GM12878 (cell line): ENCODE measurements at regions not wholly inside any gene's neighbourhood (a gene's known extent, or its start where the extent isn't known, plus 50 kb on each side); places are given as distances from the start of the nearest gene placed in this dataset.

Experiments used
- ATAC-seq: fragments of 200-7000 bp; cut with Tn5 transposase; 3 replicates; pipeline ENCODE4 v1.9.1; 2020; ENCODE audit warnings: mild to moderate bottlenecking, moderate library complexity
- BruUV-seq: library from RNA; stranded (reverse); fragments of 400-500 nt; replicated peaks from 2 replicates; lab custom pipeline; 2021; lab: Mats Ljungman, UMichigan
- CTCF ChIA-PET: fragments of 300-600 bp; sonication (Branson Sonifier 250); formaldehyde crosslinking; extraction: SDS; loops from one replicate; lab custom pipeline; 2021; ENCODE audit warnings: inconsistent platforms; lab: Yijun Ruan, JAX
- POLR2A ChIA-PET: fragments of 350-600 bp; formaldehyde crosslinking; extraction: SDS; loops from one replicate; lab custom pipeline; 2021; ENCODE audit warnings: inconsistent platforms; lab: Charles Lee
- RAD21 ChIA-PET: fragments of 300-600 bp; sonication (Branson Sonifier 250); formaldehyde crosslinking; loops from one replicate; lab custom pipeline; 2023; ENCODE audit warnings: antibody characterized with exemption; ENCODE audit not compliant: unreplicated experiment; lab: Charles Lee
- SMC1A ChIA-PET: fragments of 300-600 bp; sonication (Branson Sonifier 250); formaldehyde crosslinking; loops from one replicate; lab custom pipeline; 2023; ENCODE audit not compliant: unreplicated experiment, uncharacterized antibody; lab: Charles Lee
- DNase-seq: peaks from one replicate; pipeline ENCODE4 v3.0.0-alpha.2; 2011; ENCODE audit warnings: low read depth, low spot score
- FAIRE-seq: peaks from 3 replicates; lab custom pipeline; 2011; peaks lifted over from hg19 to GRCh38; lab: Jason Lieb, UNC
- H2AFZ ChIP-seq: 2 replicates; pipeline ENCODE4 v1.6.0; 2011; ENCODE audit warnings: low read depth, low read length, control low read depth; ENCODE audit not compliant: control insufficient read depth
- H3K27ac ChIP-seq: 2 replicates; pipeline ENCODE4 v1.5.1; 2011; ENCODE audit warnings: control low read depth; ENCODE audit not compliant: control insufficient read depth, insufficient read depth
- H3K27me3 ChIP-seq, 2 experiments: replicated peaks in 1 of 2; 2 replicates each; pipeline versions ENCODE4 v1.6.0 to v1.6.1; 2011; ENCODE audit warnings: low read length in 1 of 2; ENCODE audit not compliant: control insufficient read depth in 2 of 2, insufficient read depth in 2 of 2
- H3K36me3 ChIP-seq, 2 experiments: 2 replicates each; pipeline ENCODE4 v1.5.1; 2011; ENCODE audit warnings: low read length in 1 of 2; ENCODE audit not compliant: control insufficient read depth in 2 of 2, insufficient read depth in 2 of 2
- H3K4me1 ChIP-seq: 2 replicates; pipeline ENCODE4 v1.6.1; 2011; ENCODE audit warnings: mild to moderate bottlenecking, low read length, moderate library complexity, mixed read lengths; ENCODE audit not compliant: control insufficient read depth, insufficient read depth
- H3K4me2 ChIP-seq: 2 replicates; pipeline ENCODE4 v1.6.0; 2011; ENCODE audit warnings: control low read depth; ENCODE audit not compliant: control insufficient read depth, insufficient read depth
- H3K4me3 ChIP-seq: fragments of 200-600 bp; sonication (generic); 2 replicates; pipeline ENCODE4 v1.5.1; 2016
- H3K79me2 ChIP-seq: 2 replicates; pipeline ENCODE4 v1.6.0; 2011; ENCODE audit warnings: low read length; ENCODE audit not compliant: control insufficient read depth, insufficient read depth
- H3K9ac ChIP-seq: 2 replicates; pipeline ENCODE4 v1.8.0; 2011; ENCODE audit warnings: low read length, control low read depth, mixed read lengths; ENCODE audit not compliant: control insufficient read depth, insufficient read depth
- H3K9me3 ChIP-seq: replicated peaks from 3 replicates; pipeline ENCODE4 v1.5.1; 2011; ENCODE audit warnings: mild to moderate bottlenecking, low read length; ENCODE audit not compliant: control insufficient read depth, insufficient read depth
- H4K20me1 ChIP-seq: 2 replicates; pipeline ENCODE4 v1.6.0; 2011; ENCODE audit not compliant: control insufficient read depth, insufficient read depth
- BACH1 ChIP-seq: fragments of 450-650 bp; IDR thresholded peaks from 2 replicates; pipeline ENCODE4 v1.6.1; 2017; ENCODE audit warnings: mild to moderate bottlenecking, borderline replicate concordance
- MYB ChIP-seq: fragments of 150-350 bp; IDR thresholded peaks from 2 replicates; pipeline ENCODE4 v1.6.1; 2014; ENCODE audit warnings: mild to moderate bottlenecking, low read depth, low read length, borderline replicate concordance
- NBN ChIP-seq: fragments of 450-650 bp; IDR thresholded peaks from 2 replicates; pipeline ENCODE4 v1.6.1; 2016
- PML ChIP-seq: IDR thresholded peaks from 2 replicates; pipeline ENCODE4 v1.6.1; 2012; ENCODE audit warnings: low read length, inconsistent platforms
- WGBS: methylation state at CpG from one replicate; pipeline ENCODE4 v1.1.6; 2016; ENCODE audit warnings: low lambda C conversion rate; ENCODE audit not compliant: insufficient replicate concordance, insufficient coverage; ENCODE audit errors: missing lambda C conversion rate; 5-methylcytosine and 5-hydroxymethylcytosine counted together
- in situ Hi-C: fragments of 300-500 bp; cut with MboI; formaldehyde crosslinking; loops from 9 replicates; pipeline ENCODE4 v1.14.3; 2018; ENCODE audit warnings: mixed read lengths
- intact Hi-C: fragments of 100-400 bp; cut with micrococcal nuclease; formaldehyde crosslinking; loops from one replicate; pipeline ENCODE4 v1.14.2; 2022; ENCODE audit not compliant: unreplicated experiment
- TF ChIP-seq, protein P1 (sequence below): fragments of 450-650 bp; IDR thresholded peaks from 2 replicates; pipeline ENCODE4 v1.6.1; 2018; ENCODE audit warnings: mild to moderate bottlenecking, low read depth, moderate library complexity; ENCODE audit not compliant: partially characterized antibody

DNA sequence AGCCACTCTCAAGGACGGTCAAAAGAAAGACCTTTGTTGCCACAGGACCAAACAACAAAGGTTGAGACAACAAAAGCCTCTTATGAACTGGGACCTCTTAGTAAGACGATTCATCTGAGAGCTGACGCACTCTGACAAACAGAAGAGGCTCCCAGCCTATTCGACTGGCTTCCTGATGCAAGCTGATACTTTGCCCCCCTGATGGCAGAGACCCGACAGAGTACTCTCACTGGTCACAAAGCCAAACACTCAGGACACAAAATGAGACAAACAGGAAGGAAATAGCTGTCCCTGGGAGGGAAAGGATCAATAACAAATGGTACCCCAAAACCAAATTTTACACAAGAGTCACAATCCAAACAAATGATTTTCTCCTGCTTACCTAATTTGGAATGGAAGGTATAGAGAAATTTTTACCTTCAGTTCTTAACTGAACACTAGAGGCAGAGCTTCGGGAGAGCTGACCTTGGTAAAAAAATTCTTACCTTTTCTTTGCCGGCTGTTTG is 75.2 kb upstream of the PLAC8 start:
- Histone ChIP-seq H2AFZ (no peak overlapping the region), H3K27me3 (no peaks in the 10 kb centered on the region), H4K20me1 (no peaks in the 10 kb centered on the region), H3K4me3 (no peak overlapping the region), H3K79me2 (no peaks in the 10 kb centered on the region), H3K4me1 (no peaks in the 10 kb centered on the region), H3K9me3 (no peaks in the 10 kb centered on the region), H3K9ac (no peak overlapping the region), H3K4me2 (no peak overlapping the region), H3K36me3 (no peaks in the 10 kb centered on the region), H3K27ac (no peak overlapping the region)
- no peak for ATAC-seq
- in situ Hi-C loops = no loop called here
- no peak for FAIRE-seq
- no TSS peak for BruUV-seq
- TF ChIP-seq BACH1 (no peak), MYB (no peak), PML (no peak), NBN (no peak)
- TF ChIP-seq, protein P1, sequence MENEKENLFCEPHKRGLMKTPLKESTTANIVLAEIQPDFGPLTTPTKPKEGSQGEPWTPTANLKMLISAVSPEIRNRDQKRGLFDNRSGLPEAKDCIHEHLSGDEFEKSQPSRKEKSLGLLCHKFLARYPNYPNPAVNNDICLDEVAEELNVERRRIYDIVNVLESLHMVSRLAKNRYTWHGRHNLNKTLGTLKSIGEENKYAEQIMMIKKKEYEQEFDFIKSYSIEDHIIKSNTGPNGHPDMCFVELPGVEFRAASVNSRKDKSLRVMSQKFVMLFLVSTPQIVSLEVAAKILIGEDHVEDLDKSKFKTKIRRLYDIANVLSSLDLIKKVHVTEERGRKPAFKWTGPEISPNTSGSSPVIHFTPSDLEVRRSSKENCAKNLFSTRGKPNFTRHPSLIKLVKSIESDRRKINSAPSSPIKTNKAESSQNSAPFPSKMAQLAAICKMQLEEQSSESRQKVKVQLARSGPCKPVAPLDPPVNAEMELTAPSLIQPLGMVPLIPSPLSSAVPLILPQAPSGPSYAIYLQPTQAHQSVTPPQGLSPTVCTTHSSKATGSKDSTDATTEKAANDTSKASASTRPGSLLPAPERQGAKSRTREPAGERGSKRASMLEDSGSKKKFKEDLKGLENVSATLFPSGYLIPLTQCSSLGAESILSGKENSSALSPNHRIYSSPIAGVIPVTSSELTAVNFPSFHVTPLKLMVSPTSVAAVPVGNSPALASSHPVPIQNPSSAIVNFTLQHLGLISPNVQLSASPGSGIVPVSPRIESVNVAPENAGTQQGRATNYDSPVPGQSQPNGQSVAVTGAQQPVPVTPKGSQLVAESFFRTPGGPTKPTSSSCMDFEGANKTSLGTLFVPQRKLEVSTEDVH = no peak
- WGBS = 90% methylated on average over 7 of the region's 7 CpGs
- POLR2A ChIA-PET = interaction anchor here (1.2 kb wide), 1 partner anchor 9 kb away, joined by 3 read pairs; no protein-coding TSS in a partner anchor
- intact Hi-C loops = no loop called here
- no peak for DNase-seq
- SMC1A ChIA-PET = interaction anchor here (0.9 to 1.4 kb wide), 3 partner anchors 10 to 91 kb away, joined by 3 to 4 read pairs (median 3); no protein-coding TSS in a partner anchor
- CTCF ChIA-PET = interaction anchor here (0.7 kb wide), 1 partner anchor 64 kb away, joined by 3 read pairs; no protein-coding TSS in a partner anchor
- RAD21 ChIA-PET = no interaction called here
